CD14-positive monocyte (primary cell): ENCODE measurements at regions not wholly inside any gene's neighbourhood (a gene's known extent, or its start where the extent isn't known, plus 50 kb on each side); places are given as distances from the start of the nearest gene placed in this dataset.
"Not testable (repeated sequence)": the region's sequence is repeated elsewhere in the genome, so short reads cannot be mapped to it uniquely, and the experiment has no call there.

Source experiments
- DNase-seq, 3 donors: peaks; one replicate each; pipeline ENCODE4 v3.0.0-alpha.2; 2011 to 2022
- H2AFZ ChIP-seq: 2 replicates; pipeline ENCODE4 v1.6.0; 2012; ENCODE audit warnings: mild to moderate bottlenecking, low read depth, low read length, inconsistent platforms; ENCODE audit not compliant: insufficient read depth, poor library complexity, severe bottlenecking
- H3K27ac ChIP-seq, 2 donors: 1 replicate in 1 of 2; 2 replicates in 1 of 2; pipeline ENCODE4 v1.5.1; 2012 to 2013; ENCODE audit warnings: low read length in 2 of 2, control low read depth in 1 of 2, inconsistent platforms in 1 of 2, low read depth in 1 of 2, mild to moderate bottlenecking in 1 of 2
- H3K27me3 ChIP-seq, 2 donors: one replicate each; pipeline versions ENCODE4 v1.6.0 to v1.6.1; 2011 to 2013; ENCODE audit warnings: low read length in 2 of 2; ENCODE audit not compliant: control insufficient read depth in 2 of 2, insufficient read depth in 2 of 2
- H3K36me3 ChIP-seq, 2 donors: replicated peaks in 1 of 2; 1 replicate in 1 of 2; 2 replicates in 1 of 2; pipeline versions ENCODE4 v1.5.1 to v1.6.1; 2012 to 2013; ENCODE audit warnings: low read length in 2 of 2, control low read depth in 1 of 2, inconsistent platforms in 1 of 2, mild to moderate bottlenecking in 1 of 2; ENCODE audit not compliant: insufficient read depth in 2 of 2, control insufficient read depth in 1 of 2
- H3K4me1 ChIP-seq, 2 donors: 1 replicate in 1 of 2; 2 replicates in 1 of 2; pipeline versions ENCODE4 v1.5.1 to v1.6.1; 2012 to 2013; ENCODE audit warnings: low read length in 2 of 2, control low read depth in 1 of 2, inconsistent platforms in 1 of 2, mild to moderate bottlenecking in 1 of 2, moderate library complexity in 1 of 2; ENCODE audit not compliant: insufficient read depth in 2 of 2, control insufficient read depth in 1 of 2
- H3K4me2 ChIP-seq: replicated peaks from 2 replicates; pipeline ENCODE3; 2012; ENCODE audit warnings: low read length, moderate library complexity, mild to moderate bottlenecking; ENCODE audit not compliant: poor library complexity, severe bottlenecking; ENCODE audit errors: extremely low read depth
- H3K4me3 ChIP-seq, 3 experiments: fragments of 200-600 bp in 1 of 3; sonication (generic) in 1 of 3; replicated peaks in 1 of 3; 1 replicate in 2 of 3; 2 replicates in 1 of 3; pipeline ENCODE4 v1.5.1; 2011 to 2013; ENCODE audit warnings: low read length in 3 of 3, mild to moderate bottlenecking in 3 of 3, control low read depth in 2 of 3, low read depth in 2 of 3, inconsistent platforms in 1 of 3, moderate library complexity in 1 of 3
- H3K79me2 ChIP-seq: 2 replicates; pipeline ENCODE4 v1.6.0; 2012; ENCODE audit warnings: mild to moderate bottlenecking, control low read depth, inconsistent platforms, low read length, moderate library complexity; ENCODE audit not compliant: insufficient read depth
- H3K9ac ChIP-seq: 2 replicates; pipeline ENCODE4 v1.6.0; 2017; ENCODE audit warnings: low read length, mild to moderate bottlenecking; ENCODE audit not compliant: insufficient read depth, poor library complexity, severe bottlenecking
- H3K9me3 ChIP-seq, 2 donors: replicated peaks in 1 of 2; 1 replicate in 1 of 2; 2 replicates in 1 of 2; pipeline versions ENCODE4 v1.5.1 to v1.6.1; 2012 to 2013; ENCODE audit warnings: low read length in 2 of 2, control low read depth in 1 of 2; ENCODE audit not compliant: control insufficient read depth in 1 of 2, insufficient read depth in 1 of 2
- H4K20me1 ChIP-seq: 2 replicates; pipeline ENCODE4 v1.6.0; 2012; ENCODE audit warnings: mild to moderate bottlenecking, low read length, control low read depth, moderate library complexity; ENCODE audit not compliant: insufficient read depth
- H3K27ac Mint-ChIP-seq, 7 donors: one replicate each; pipeline ENCODE4 v1.8.0; 2020; ENCODE audit warnings: mild to moderate bottlenecking in 7 of 7, mixed read lengths in 7 of 7, moderate library complexity in 6 of 7, inconsistent platforms in 2 of 7
- H3K27me3 Mint-ChIP-seq, 3 donors: one replicate each; pipeline ENCODE4 v1.8.0; 2021 to 2022; ENCODE audit warnings: low read depth in 3 of 3, mild to moderate bottlenecking in 3 of 3, mixed read lengths in 3 of 3, moderate library complexity in 3 of 3, inconsistent platforms in 1 of 3
- H3K36me3 Mint-ChIP-seq, 2 donors: one replicate each; pipeline ENCODE4 v1.8.0; 2020; ENCODE audit warnings: mixed read lengths in 2 of 2, inconsistent platforms in 1 of 2, mild to moderate bottlenecking in 1 of 2
- H3K4me1 Mint-ChIP-seq: one replicate; pipeline ENCODE4 v1.8.0; 2020; ENCODE audit warnings: mild to moderate bottlenecking, mixed read lengths
- H3K4me3 Mint-ChIP-seq, 2 donors: one replicate each; pipeline ENCODE4 v1.8.0; 2020; ENCODE audit warnings: mild to moderate bottlenecking in 2 of 2, mixed read lengths in 2 of 2, moderate library complexity in 1 of 2
- H3K9me3 Mint-ChIP-seq, 7 donors: one replicate each; pipeline ENCODE4 v1.8.0; 2020 to 2022; ENCODE audit warnings: mixed read lengths in 7 of 7, mild to moderate bottlenecking in 6 of 7, moderate library complexity in 6 of 7, inconsistent platforms in 2 of 7
- WGBS: methylation state at CpG from one replicate; pipeline ENCODE4 v1.1.5; 2013; ENCODE audit warnings: missing lambda C conversion rate; ENCODE audit not compliant: insufficient coverage; 5-methylcytosine and 5-hydroxymethylcytosine counted together
- intact Hi-C, 2 donors: fragments of 100-400 bp; cut with micrococcal nuclease; formaldehyde crosslinking; loops; one replicate each; pipeline versions ENCODE4 v1.15.0 to v1.15.1; 2023
- TF ChIP-seq, protein P1 (sequence below): fragments of 200-600 bp; IDR thresholded peaks from one replicate; pipeline ENCODE4 v1.8.0; 2022; ENCODE audit warnings: antibody characterized with exemption, mild to moderate bottlenecking

DNA sequence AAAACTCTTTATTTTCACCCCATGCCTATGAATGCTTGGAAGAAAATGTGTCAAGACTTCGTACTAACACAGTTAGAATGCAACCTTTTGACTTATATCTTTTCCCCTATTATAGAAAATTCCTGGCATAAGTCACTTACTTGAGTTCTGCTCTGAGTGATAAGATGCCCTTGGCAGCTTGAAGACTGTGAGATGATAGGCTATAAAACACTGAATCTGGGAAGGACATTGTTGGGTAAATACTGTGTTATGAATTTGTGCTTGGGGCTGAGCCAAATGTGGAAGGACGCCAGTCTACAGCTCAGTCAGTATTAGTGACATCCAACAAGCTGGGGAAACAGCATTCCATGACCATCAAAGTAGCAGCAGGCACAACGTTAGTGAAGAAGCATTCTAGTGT is 368.0 kb upstream of the SGCG start:
- Histone ChIP-seq H3K36me3 (no peaks in the 10 kb centered on the region), H3K27me3 (no peaks in the 10 kb centered on the region), H2AFZ (no peak overlapping the region), H3K9me3 (no peaks in the 10 kb centered on the region), H4K20me1 (no peaks in the 10 kb centered on the region), H3K4me2 (no peak overlapping the region), H3K27ac (no peak overlapping the region), H3K4me3 (no peak overlapping the region), H3K79me2 (no peaks in the 10 kb centered on the region), H3K4me1 (no peaks in the 10 kb centered on the region), H3K9ac (no peak overlapping the region)
- Mint-ChIP-seq H3K4me1 (no peaks in the 10 kb centered on the region), H3K9me3 (peaks cover 0 to 7% (median 2%) of the 10 kb centered on the region in 7 donors), H3K36me3 (no peaks in the 10 kb centered on the region), H3K4me3 (no peak overlapping the region), H3K27ac (no peak overlapping the region), H3K27me3 (peaks cover 0 to 7% (median 1%) of the 10 kb centered on the region in 3 donors)
- TF ChIP-seq, protein P1, sequence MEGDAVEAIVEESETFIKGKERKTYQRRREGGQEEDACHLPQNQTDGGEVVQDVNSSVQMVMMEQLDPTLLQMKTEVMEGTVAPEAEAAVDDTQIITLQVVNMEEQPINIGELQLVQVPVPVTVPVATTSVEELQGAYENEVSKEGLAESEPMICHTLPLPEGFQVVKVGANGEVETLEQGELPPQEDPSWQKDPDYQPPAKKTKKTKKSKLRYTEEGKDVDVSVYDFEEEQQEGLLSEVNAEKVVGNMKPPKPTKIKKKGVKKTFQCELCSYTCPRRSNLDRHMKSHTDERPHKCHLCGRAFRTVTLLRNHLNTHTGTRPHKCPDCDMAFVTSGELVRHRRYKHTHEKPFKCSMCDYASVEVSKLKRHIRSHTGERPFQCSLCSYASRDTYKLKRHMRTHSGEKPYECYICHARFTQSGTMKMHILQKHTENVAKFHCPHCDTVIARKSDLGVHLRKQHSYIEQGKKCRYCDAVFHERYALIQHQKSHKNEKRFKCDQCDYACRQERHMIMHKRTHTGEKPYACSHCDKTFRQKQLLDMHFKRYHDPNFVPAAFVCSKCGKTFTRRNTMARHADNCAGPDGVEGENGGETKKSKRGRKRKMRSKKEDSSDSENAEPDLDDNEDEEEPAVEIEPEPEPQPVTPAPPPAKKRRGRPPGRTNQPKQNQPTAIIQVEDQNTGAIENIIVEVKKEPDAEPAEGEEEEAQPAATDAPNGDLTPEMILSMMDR = no peak
- no peak for DNase-seq
- 67% methylated on average over 1 of the region's 3 CpGs for WGBS
- intact Hi-C loops = no loop called here

DNA sequence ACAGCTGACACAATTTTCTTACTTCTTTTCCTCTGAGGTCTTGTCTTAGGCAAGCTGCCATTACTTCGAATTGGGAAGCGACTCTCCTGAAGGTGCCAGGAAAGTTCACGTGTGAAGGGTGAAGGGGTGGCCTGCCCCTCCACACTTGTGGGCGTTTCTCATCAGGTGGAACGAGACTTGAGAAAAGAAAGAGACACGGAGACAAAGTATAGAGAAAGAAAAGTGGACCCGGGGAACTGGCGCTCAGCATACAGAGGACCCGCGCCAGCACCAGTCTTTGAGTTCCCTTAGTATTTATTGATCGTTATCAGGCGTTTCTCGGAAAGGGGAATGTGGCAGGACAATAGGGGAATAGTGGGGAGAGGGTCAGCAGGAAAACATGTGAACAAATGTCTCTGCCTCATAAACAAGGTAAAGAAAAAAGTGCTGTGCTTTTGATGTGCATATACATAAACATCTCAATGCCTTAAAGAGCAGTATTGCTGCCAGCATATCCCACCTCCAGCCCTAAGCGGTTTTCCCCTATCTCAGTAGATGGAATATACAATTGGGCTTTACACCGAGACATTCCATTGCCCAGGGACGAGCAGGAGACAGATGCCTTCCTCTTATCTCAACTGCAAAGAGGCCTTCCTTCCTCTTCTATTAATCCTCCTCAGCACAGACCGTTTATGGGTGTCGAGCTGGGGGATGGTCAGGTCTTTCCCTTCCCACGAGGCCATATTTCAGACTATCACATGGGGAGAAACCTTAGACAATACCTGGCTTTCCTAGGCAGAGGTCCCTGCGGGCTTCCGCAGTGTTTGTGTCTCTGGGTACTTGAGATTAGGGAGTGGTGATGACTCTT is 367.0 kb upstream of the SGCG start:
- DNase-seq, H3K4me3 Mint-ChIP-seq, H3K9ac ChIP-seq, intact Hi-C loops, H3K9me3 ChIP-seq, H3K27ac Mint-ChIP-seq, H3K4me2 ChIP-seq, H3K36me3 ChIP-seq, H3K27me3 ChIP-seq, H3K4me3 ChIP-seq, H3K27ac ChIP-seq, H3K9me3 Mint-ChIP-seq, H3K4me1 Mint-ChIP-seq, H3K36me3 Mint-ChIP-seq, H4K20me1 ChIP-seq, H2AFZ ChIP-seq, H3K4me1 ChIP-seq, H3K27me3 Mint-ChIP-seq, H3K79me2 ChIP-seq: not testable (repeated sequence)
- 46% methylated on average over 13 of the region's 21 CpGs for WGBS

DNA sequence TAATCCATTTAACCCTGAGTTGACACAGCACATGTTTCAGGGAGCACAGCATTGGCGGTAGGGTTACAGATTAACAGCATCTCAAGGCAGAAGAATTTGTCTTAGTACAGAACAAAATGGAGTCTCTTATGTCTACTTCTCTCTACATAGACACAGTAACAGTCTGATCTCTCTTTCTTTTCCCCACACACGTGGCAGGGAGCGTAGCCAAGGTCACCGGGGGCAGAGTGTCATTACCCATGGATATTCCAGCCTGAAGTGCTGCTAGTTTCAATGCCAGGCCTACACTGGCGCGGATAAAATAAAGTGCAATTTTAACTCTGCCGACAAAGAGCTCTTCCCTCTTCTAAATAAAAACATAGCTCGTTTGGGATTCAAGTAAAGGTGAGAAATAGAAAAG is 366.3 kb upstream of the SGCG start:
- H2AFZ ChIP-seq, H3K36me3 ChIP-seq, H3K36me3 Mint-ChIP-seq, H3K4me3 ChIP-seq, H3K27me3 ChIP-seq, H3K4me2 ChIP-seq, intact Hi-C loops, H3K9me3 ChIP-seq, H4K20me1 ChIP-seq, H3K4me3 Mint-ChIP-seq, H3K27ac Mint-ChIP-seq, H3K79me2 ChIP-seq, H3K9ac ChIP-seq, H3K27me3 Mint-ChIP-seq, H3K9me3 Mint-ChIP-seq, H3K27ac ChIP-seq, DNase-seq, H3K4me1 Mint-ChIP-seq, H3K4me1 ChIP-seq: not testable (repeated sequence)
- 84% methylated on average over 4 of the region's 8 CpGs for WGBS
